ENCODE measurements at regions not wholly inside any gene's neighbourhood (a gene's known extent, or its start where the extent isn't known, plus 50 kb on each side); places are given as distances from the start of the nearest gene placed in this dataset.

GRCh38 chr6:130749402-130749801 is 77.8 kb upstream of the SMLR1 start:
- no peak overlapping the region for H3K9ac ChIP-seq (ENCODE audit: low read length)
- no peaks in the 10 kb centered on the region for H3K27me3 ChIP-seq (ENCODE audit: insufficient read depth, low read depth, low read length)
- H2AFZ ChIP-seq (ENCODE audit: low read depth, low read length), result no peak overlapping the region
- H3K4me2 ChIP-seq (ENCODE audit: low read length), result no peak overlapping the region
- no peaks in the 10 kb centered on the region for H3K36me3 ChIP-seq (ENCODE audit: insufficient read depth, low read length)
- H3K9me2 ChIP-seq (ENCODE audit: insufficient read depth, low read length), result no peaks in the 10 kb centered on the region
- no peaks in the 10 kb centered on the region for H3K9me3 ChIP-seq (ENCODE audit: low read length)
- H4K20me1 ChIP-seq (ENCODE audit: insufficient read depth), result no peaks in the 10 kb centered on the region
- H3K27ac ChIP-seq (ENCODE audit: low read length), result no peak overlapping the region
- H3K4me3 ChIP-seq (ENCODE audit: low read length), result no peak overlapping the region
- H3F3A ChIP-seq (ENCODE audit: insufficient read depth, low read length, poor library complexity, severe bottlenecking), result no peaks in the 10 kb centered on the region
- H3K79me2 ChIP-seq (replicated peaks; ENCODE audit: insufficient read depth, low read length), result no peaks in the 10 kb centered on the region
- TF ChIP-seq REST (IDR thresholded peaks at IDR 0.05; ENCODE audit: borderline replicate concordance), result no peak
- TF ChIP-seq RAD21 (conservative IDR thresholded peaks at IDR 0.05), result no peak
- no peak for TF ChIP-seq SMC3 (conservative IDR thresholded peaks at IDR 0.05; ENCODE audit: poor library complexity)
- TF ChIP-seq EP300 (conservative IDR thresholded peaks at IDR 0.05; ENCODE audit: poor library complexity, severe bottlenecking), result no peak

- Histone ChIP-seq H3K9me2 (ENCODE audit: insufficient read depth, low read length) (no peaks in the 10 kb centered on the region), H4K20me1 (ENCODE audit: insufficient read depth) (no peaks in the 10 kb centered on the region), H3K4me2 (ENCODE audit: low read length) (no peak overlapping the region), H3K9me3 (ENCODE audit: low read length) (no peaks in the 10 kb centered on the region), H3K4me3 (ENCODE audit: low read length) (no peak overlapping the region), H3K27ac (ENCODE audit: low read length) (no peak overlapping the region), H3K9ac (ENCODE audit: low read length) (no peak overlapping the region), H3F3A (ENCODE audit: insufficient read depth, low read length, poor library complexity, severe bottlenecking) (no peaks in the 10 kb centered on the region), H3K79me2 (replicated peaks; ENCODE audit: insufficient read depth, low read length) (no peaks in the 10 kb centered on the region), H3K27me3 (ENCODE audit: insufficient read depth, low read depth, low read length) (no peaks in the 10 kb centered on the region), H2AFZ (ENCODE audit: low read depth, low read length) (no peak overlapping the region), H3K36me3 (ENCODE audit: insufficient read depth, low read length) (no peaks in the 10 kb centered on the region)
- no peak for TF ChIP-seq EP300 (conservative IDR thresholded peaks at IDR 0.05; ENCODE audit: poor library complexity, severe bottlenecking)
These were observed 74.9 kb upstream of the SMLR1 start for GRCh38 chr6:130752267-130752666.

GRCh38 chr6:130754786-130755367 is 72.3 kb upstream of the SMLR1 start:
- TF ChIP-seq REST (IDR thresholded peaks at IDR 0.05; ENCODE audit: borderline replicate concordance) (no peak), MXI1 (conservative IDR thresholded peaks at IDR 0.05; ENCODE audit: poor library complexity, severe bottlenecking) (no peak), TAF1 (IDR thresholded peaks at IDR 0.05; ENCODE audit: low read depth) (no peak), EZH2 (IDR thresholded peaks at IDR 0.05; ENCODE audit: borderline replicate concordance, insufficient read depth, low read length, poor library complexity, severe bottlenecking) (no peak), CTCF (IDR thresholded peaks at IDR 0.05; ENCODE audit: poor library complexity, severe bottlenecking) (no peak), RAD21 (conservative IDR thresholded peaks at IDR 0.05) (no peak), SMC3 (conservative IDR thresholded peaks at IDR 0.05; ENCODE audit: poor library complexity) (no peak), EP300 (conservative IDR thresholded peaks at IDR 0.05; ENCODE audit: poor library complexity, severe bottlenecking) (no peak), POLR2AphosphoS5 (IDR thresholded peaks at IDR 0.05) (no peak)
- no peak overlapping the region for H3K4me2 ChIP-seq (ENCODE audit: low read length)
- H3K27ac ChIP-seq (ENCODE audit: low read length), result no peak overlapping the region
- H3K36me3 ChIP-seq (ENCODE audit: insufficient read depth, low read length), result no peaks in the 10 kb centered on the region
- H4K20me1 ChIP-seq (ENCODE audit: insufficient read depth), result no peaks in the 10 kb centered on the region
- H2AFZ ChIP-seq (ENCODE audit: low read depth, low read length), result no peak overlapping the region
- H3K27me3 ChIP-seq (ENCODE audit: insufficient read depth, low read depth, low read length), result no peaks in the 10 kb centered on the region
- H3K9me2 ChIP-seq (ENCODE audit: insufficient read depth, low read length), result no peaks in the 10 kb centered on the region
- H3K9ac ChIP-seq (ENCODE audit: low read length), result no peak overlapping the region
- no peaks in the 10 kb centered on the region for H3K79me2 ChIP-seq (replicated peaks; ENCODE audit: insufficient read depth, low read length)
- H3K9me3 ChIP-seq (ENCODE audit: low read length), result no peaks in the 10 kb centered on the region
- H3F3A ChIP-seq (ENCODE audit: insufficient read depth, low read length, poor library complexity, severe bottlenecking), result no peaks in the 10 kb centered on the region
- H3K4me3 ChIP-seq (ENCODE audit: low read length), result no peak overlapping the region

All from neural cell (in vitro differentiated cells).